ENCODE measurements at regions not wholly inside any gene's neighbourhood (a gene's known extent, or its start where the extent isn't known, plus 50 kb on each side); places are given as distances from the start of the nearest gene placed in this dataset.

- Histone ChIP-seq H3K4me2 (ENCODE audit: control insufficient read depth, extremely low read depth, insufficient read depth, low read depth, low read length) (no peak overlapping the region), H3K4me3 (ENCODE audit: control insufficient read depth in 2 of 3, extremely low read depth in 1 of 3, insufficient read depth in 2 of 3, low read depth in 1 of 3, low read length in 3 of 3) (no peak overlapping the region), H3K9ac (ENCODE audit: control insufficient read depth, extremely low read depth, insufficient read depth, low read length) (no peak overlapping the region), H3K36me3 (ENCODE audit: control insufficient read depth in 2 of 2, extremely low read depth in 1 of 2, insufficient read depth in 2 of 2, low read length in 2 of 2) (no peaks in the 10 kb centered on the region), H3K4me1 (ENCODE audit: control insufficient read depth, extremely low read depth, insufficient read depth, low read length) (no peaks in the 10 kb centered on the region), H3K27me3 (ENCODE audit: control insufficient read depth, extremely low read depth, insufficient read depth, low read length) (no peaks in the 10 kb centered on the region), H3K9me1 (ENCODE audit: control insufficient read depth, extremely low read depth, insufficient read depth, low read length) (no peaks in the 10 kb centered on the region), H3K27ac (ENCODE audit: control insufficient read depth, insufficient read depth, low read length) (no peak overlapping the region), H3K9me3 (ENCODE audit: control insufficient read depth, low read depth, low read length) (no peaks in the 10 kb centered on the region), H4K20me1 (ENCODE audit: control insufficient read depth, extremely low read depth, insufficient read depth, low read length) (no peaks in the 10 kb centered on the region), H2AFZ (ENCODE audit: control insufficient read depth, low read length) (no peak overlapping the region), H3K79me2 (ENCODE audit: control insufficient read depth, insufficient read depth, low read length) (no peaks in the 10 kb centered on the region)
- TF ChIP-seq CTCF (optimal IDR thresholded peaks at IDR 0.05 in 1 of 3, IDR thresholded peaks at IDR 0.05 in 1 of 3, conservative IDR thresholded peaks at IDR 0.05 in 1 of 3; ENCODE audit: extremely low read depth in 1 of 3, insufficient read depth in 2 of 3, low read length in 3 of 3) = no peak
- TF ChIP-seq EZH2 (IDR thresholded peaks at IDR 0.05; ENCODE audit: low read length) = no peak
- FAIRE-seq (no peak), DNase-seq (ENCODE audit: low read depth, low spot score) (no peak)
- dilution Hi-C loops (cut with MboI; ENCODE audit: extremely low pct_ligation_motif_present, low sequenced_read_pairs) = no loop called here
Measured at GRCh38 chr4:113846433-113846832, 84.9 kb upstream of the CAMK2D start.

- FAIRE-seq (no peak), DNase-seq (ENCODE audit: low read depth, low spot score) (no peak)
- Histone ChIP-seq H3K9me1 (ENCODE audit: control insufficient read depth, extremely low read depth, insufficient read depth, low read length) (no peaks in the 10 kb centered on the region), H4K20me1 (ENCODE audit: control insufficient read depth, extremely low read depth, insufficient read depth, low read length) (no peaks in the 10 kb centered on the region), H3K4me1 (ENCODE audit: control insufficient read depth, extremely low read depth, insufficient read depth, low read length) (no peaks in the 10 kb centered on the region), H3K9me3 (ENCODE audit: control insufficient read depth, low read depth, low read length) (no peaks in the 10 kb centered on the region), H3K4me2 (ENCODE audit: control insufficient read depth, extremely low read depth, insufficient read depth, low read depth, low read length) (no peak overlapping the region), H3K79me2 (ENCODE audit: control insufficient read depth, insufficient read depth, low read length) (no peaks in the 10 kb centered on the region), H3K27me3 (ENCODE audit: control insufficient read depth, extremely low read depth, insufficient read depth, low read length) (no peaks in the 10 kb centered on the region), H3K36me3 (ENCODE audit: control insufficient read depth in 2 of 2, extremely low read depth in 1 of 2, insufficient read depth in 2 of 2, low read length in 2 of 2) (no peaks in the 10 kb centered on the region), H3K9ac (ENCODE audit: control insufficient read depth, extremely low read depth, insufficient read depth, low read length) (no peak overlapping the region), H2AFZ (ENCODE audit: control insufficient read depth, low read length) (no peak overlapping the region), H3K4me3 (ENCODE audit: control insufficient read depth in 2 of 3, extremely low read depth in 1 of 3, insufficient read depth in 2 of 3, low read depth in 1 of 3, low read length in 3 of 3) (no peak overlapping the region), H3K27ac (ENCODE audit: control insufficient read depth, insufficient read depth, low read length) (no peak overlapping the region)
- no peak for TF ChIP-seq CTCF (optimal IDR thresholded peaks at IDR 0.05 in 1 of 3, IDR thresholded peaks at IDR 0.05 in 1 of 3, conservative IDR thresholded peaks at IDR 0.05 in 1 of 3; ENCODE audit: extremely low read depth in 1 of 3, insufficient read depth in 2 of 3, low read length in 3 of 3)
- TF ChIP-seq EZH2 (IDR thresholded peaks at IDR 0.05; ENCODE audit: low read length) = no peak
- dilution Hi-C loops (cut with MboI; ENCODE audit: extremely low pct_ligation_motif_present, low sequenced_read_pairs) = no loop called here
Measured at GRCh38 chr4:113845138-113845537, 83.6 kb upstream of the CAMK2D start.

Measured in keratinocyte (primary cell).